Activated CD8-positive, alpha-beta memory T cell treated with anti-CD3 and anti-CD28 coated beads, Interleukin-2, amount 50 U/mL, for 1 hour (primary cell): ENCODE measurements at regions not wholly inside any gene's neighbourhood (a gene's known extent, or its start where the extent isn't known, plus 50 kb on each side); places are given as distances from the start of the nearest gene placed in this dataset.

ENCODE experiments used
- DNase-seq: peaks from one replicate; pipeline ENCODE4 v3.0.0-alpha.2; 2020; ENCODE audit errors: extremely low read depth

DNA sequence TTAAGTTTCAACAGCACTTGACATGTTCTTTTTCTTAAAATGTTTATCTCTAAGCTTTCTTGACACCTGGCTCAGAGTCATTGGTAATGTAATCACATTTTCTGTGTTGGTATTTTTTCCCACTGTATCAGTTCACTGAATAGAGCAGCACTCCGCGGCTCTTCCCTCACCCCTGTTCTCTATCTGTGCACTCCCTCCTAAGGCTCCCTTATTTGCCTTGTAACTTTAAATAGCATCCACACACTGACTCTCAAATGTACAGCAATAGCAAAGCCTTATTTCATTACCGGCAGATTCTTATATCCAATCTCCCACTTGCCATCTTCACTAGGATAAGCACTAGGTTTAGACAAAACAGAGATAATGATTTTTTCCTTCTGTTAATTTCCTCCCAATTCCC is 935.5 kb upstream of the SLC10A2 start:
- DNase-seq = no peak

DNA sequence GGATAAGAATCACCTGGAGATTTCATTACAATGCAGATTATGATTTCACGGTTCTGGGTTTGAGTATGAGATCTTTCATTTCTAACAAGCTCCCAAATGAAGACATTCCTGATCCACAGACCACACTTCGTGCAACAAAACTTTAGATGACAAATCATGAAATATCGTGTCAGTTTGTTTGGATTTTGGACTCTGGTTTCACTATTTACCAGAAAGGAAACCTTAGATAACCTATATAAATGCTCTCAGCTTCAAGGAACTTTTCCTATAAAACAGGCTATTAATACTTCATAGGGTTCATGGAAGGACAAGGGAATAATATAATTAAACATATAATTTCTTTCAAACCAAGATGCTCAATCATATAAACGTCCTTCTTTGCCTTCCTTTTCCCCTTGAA is 930.5 kb upstream of the SLC10A2 start:
- no peak for DNase-seq

DNA sequence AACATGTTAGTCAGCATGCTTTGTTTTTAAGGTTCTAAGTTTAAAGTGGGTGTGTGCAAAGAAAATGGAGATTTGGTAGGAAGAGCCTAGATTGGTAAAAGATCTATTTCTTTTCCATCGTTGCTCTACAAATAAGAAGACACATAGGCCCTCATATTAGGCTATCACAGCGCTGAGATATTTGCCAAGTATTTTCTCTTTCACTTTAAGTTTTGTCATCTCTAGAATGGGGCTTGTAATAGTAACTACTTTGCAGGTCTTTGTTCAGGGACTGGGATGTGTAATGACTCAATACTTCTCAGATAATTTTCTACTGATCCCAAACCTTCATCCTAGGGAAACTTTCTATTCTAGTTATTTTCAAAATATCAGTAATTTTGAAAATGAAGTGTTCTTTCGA is 917.7 kb upstream of the SLC10A2 start:
- no peak for DNase-seq

DNA sequence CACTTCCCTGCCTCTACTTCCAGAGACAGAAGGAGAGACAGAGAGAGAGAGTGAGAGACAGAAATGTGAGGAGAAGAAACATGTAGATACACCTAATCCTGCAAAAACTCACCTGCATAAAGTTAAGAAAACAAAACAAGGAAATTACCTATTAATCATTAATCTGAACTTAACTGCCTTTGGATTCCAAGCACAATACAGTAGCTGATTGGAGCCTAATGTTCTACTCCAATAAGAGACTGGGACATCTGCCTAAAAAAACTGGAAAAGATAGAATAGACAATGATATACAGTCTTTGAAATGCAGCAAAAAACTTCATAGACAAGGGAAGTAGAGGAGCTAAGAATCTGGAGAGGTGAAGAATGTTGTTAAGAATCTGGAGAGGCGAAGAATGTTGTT is 910.2 kb upstream of the SLC10A2 start:
- DNase-seq = no peak

DNA sequence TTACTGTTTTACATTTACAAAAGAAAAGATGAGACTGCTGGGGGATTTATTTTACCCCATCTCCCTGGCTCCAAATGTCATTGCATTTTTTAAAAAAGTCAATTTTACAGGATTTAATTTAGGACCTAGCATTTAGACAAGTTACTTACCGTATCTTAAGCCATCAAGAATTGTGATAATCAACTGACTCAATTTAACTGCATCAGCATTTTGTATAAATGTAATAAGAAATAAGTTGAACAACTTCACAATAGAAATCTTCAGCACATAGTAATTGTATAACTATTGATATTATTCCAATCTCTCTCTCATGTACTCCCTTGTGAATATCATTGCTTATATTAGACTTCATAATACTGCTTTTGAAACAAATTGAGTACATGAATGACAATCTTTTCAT is 907.5 kb upstream of the SLC10A2 start:
- no peak for DNase-seq

DNA sequence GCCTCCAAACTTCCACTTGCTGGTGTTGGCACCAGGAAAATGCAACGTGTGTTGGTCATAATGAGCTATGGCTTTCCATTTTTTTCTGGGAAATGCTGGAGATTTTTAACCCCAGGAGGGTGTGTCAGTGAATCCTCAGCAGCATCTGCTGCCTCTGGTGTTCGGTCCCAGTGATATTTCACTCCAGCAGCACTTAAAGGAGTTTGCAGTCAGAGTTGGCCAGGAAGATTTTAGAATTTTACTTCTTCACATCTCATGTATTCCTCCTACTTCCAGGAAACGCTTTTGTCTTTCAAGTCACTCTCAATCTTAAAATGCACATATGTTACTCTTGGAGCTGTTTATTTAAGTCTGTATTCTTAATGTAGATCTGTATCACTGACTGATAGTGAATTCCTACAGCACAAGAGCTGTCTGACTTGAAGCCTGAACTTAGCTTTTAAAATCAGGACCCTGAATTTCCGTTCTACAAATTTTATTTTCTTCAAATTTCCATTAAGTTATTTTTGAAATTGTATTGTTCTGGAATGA is 903.4 kb upstream of the SLC10A2 start:
- no peak for DNase-seq

DNA sequence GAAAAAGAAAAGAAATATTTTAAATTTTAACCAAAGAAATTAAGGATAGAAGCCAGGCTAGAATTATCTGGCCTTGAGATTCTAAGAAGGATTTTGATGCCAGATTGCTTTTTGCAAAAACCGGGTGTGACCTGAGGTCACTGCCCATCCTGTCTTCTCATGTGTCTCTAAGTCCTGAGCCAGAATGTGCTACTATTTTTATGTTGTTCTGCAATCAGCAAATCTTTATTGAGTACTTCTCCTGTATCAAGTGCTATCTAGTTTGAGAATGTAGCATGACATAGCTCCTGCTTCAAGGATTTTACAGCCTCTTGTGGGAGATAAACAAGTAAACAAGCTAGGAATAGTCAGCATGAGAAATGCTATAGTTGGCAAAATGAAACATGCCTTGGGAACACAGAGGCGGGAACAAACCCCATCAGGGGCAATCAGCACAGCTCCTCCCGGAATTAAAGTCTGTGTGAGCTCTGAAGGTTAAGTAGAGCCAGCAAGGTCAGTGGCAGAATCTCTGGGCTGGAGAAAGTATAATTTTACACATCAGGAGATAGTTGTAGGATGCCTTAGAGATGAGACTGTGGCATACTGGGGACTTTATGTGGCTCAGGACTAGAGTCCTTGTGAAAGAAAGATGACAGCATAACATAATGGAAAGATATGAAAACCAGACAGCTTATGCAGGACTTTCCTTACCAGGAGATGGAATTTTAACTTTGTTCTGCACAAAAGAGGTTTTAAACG is 899.5 kb upstream of the SLC10A2 start:
- no peak for DNase-seq

DNA sequence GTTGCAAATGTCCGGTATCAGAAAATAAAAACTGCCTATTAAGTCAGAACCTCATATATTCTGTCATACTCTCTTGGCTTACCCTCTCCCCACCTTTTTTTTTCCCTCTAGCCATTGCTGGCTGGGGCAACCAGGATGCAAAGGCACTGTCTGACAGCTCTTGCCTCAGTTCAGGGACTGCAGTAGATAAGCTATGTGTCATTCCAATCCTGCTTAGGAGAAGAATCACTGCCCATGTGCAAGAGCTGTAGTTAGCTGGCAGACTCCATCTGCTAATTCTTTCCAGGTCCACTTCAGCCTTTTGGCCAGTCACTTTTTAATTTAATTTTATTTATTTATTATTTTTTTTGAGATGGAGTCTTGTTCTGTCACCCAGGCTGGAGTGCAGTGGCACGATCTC is 895.6 kb upstream of the SLC10A2 start:
- DNase-seq = no peak

DNA sequence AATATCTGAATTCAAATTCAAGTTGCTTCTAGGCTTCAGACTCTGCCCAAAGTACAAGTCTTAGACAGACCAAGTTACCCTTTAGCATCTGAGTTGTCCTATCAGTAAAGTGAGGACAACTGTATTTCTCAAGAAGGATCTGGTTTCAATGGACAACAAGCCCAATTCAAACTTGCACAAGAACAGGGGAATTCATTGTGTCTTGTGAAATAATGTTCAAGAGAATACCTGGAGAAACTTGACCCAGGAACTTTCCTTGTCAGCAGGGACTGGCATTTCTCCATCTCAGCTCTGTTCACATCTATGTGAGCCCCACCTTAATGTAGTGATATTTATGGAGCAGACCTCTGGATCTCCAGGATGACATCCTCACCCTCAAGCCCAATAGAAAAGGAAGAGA is 894.9 kb upstream of the SLC10A2 start:
- DNase-seq = no peak

DNA sequence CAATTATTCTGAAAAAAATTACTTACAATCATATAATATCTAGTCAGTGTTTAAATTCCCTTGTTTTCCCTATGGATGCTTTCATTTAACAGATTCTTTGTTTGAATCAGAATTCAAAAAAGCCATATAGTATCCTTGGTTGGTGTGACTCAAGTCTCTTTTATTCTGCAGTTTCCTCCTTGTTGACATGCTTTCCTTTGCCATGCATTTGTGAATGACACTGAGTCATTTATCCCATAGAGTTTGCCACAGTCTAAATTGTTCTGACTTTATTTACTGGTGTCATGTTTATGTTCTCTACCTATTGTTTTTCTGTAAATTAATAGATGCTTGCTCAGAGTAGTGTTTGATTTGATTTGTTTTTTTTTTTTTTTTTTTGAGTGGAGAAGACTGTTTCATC is 893.8 kb upstream of the SLC10A2 start:
- no peak for DNase-seq

DNA sequence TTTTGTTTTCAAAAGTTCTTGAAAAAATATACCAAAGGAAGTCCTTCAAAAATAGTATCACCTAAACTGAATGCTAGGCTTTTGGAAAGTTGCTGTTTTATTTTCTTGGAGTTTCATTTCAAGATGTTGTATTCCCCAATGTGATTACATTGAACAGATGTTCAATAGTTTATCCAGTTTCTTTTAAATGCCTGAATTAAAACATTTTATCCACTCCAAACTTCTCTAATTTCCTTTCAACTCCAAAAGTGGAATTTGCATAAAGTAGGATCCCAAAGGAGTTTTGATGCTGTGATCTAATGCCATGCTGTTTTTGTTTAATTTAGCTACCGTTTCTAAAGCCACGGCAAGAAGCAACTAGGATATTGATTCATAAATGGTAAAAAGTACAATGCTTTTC is 892.5 kb upstream of the SLC10A2 start:
- no peak for DNase-seq

DNA sequence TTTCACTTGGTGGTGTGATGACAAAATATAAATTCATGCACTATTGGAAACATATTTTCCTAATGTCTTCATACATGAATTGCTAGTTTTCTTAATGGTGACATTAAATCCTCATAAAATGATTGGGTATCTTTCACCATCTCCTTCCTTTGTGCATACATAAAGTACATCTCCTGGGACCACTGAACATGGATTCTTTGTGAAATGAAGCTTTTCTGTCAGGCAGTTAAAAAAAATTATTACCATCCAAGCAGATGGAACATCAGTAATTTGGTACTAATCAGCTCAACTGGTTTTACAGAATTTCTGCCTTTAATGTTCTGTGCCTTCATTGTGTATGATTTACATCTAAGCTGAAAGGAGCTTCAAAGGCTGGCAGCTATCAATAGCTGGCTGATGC is 891.7 kb upstream of the SLC10A2 start:
- no peak for DNase-seq

DNA sequence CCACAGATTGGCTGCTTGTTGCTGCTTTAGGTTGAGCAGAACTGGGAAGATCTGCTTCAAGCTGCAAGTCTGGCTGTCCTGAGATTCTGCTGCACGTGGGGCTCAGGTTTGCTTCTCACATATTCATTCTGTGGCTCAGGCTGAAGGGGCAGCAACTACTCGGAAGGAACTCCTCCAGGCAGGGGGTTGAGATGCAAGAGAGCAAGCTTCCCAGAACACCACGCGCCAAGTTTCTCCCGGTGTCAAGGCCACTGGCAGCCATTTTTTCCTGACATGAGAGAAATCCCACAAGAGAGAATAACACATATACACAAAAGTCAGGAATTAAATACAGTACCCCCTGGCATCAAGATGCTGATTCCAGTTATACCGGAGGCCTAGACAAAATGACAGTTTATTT is 887.6 kb upstream of the SLC10A2 start:
- DNase-seq = no peak

DNA sequence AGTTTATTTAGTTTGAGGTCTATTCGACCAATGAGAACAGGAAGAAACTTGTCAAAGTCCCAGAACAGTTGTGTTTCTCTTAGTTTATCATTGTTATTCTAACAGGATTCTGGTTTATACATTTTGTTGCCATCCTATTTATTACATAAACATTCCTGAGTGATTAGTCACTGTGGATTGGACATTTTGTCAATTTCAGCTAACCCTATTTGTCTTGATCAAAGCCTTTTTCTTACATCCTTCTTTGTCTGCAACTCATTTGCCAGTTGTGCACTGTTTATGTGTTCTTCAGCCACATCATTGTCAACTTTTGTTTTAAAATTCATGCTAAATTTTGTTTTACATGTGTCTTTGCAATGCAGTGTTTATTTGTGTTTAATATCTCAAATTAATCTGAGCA is 886.0 kb upstream of the SLC10A2 start:
- no peak for DNase-seq

DNA sequence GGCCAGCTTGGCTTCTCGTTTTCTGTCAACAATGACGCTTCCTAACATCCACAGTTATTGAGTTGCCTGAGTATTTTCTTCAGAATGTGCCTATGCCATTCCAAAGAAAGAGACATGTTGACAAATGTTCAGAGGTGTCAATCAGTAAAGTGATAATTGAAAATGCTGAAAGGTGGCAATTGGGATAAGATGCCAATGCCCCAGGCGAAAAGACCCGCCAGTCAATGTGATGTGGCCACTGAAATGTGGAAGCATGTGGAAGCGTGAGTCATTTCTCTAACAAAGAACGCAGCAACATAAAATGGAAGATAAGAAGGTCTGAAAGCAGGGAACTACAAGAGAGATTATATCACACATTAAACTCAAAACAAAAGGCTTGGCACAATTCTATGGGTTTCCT is 882.2 kb upstream of the SLC10A2 start:
- DNase-seq = no peak

DNA sequence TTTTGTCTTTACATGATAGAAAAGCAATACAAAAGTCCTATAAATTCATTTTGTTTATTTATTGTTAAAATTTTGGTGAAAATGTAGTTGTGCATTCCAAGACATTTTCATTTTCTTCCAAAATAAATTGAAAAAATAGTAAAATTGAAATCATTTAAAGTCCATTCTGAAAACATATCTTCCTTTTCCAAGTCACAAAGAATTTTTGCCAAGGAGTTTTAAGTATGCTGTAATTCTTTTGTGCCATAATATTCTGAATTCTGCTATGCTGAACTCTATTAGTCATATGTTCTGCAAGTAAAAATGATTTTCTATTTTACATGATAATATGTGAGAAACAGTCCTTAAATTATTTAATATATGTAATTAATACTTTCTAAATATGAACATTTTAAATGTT is 879.6 kb upstream of the SLC10A2 start:
- no peak for DNase-seq

DNA sequence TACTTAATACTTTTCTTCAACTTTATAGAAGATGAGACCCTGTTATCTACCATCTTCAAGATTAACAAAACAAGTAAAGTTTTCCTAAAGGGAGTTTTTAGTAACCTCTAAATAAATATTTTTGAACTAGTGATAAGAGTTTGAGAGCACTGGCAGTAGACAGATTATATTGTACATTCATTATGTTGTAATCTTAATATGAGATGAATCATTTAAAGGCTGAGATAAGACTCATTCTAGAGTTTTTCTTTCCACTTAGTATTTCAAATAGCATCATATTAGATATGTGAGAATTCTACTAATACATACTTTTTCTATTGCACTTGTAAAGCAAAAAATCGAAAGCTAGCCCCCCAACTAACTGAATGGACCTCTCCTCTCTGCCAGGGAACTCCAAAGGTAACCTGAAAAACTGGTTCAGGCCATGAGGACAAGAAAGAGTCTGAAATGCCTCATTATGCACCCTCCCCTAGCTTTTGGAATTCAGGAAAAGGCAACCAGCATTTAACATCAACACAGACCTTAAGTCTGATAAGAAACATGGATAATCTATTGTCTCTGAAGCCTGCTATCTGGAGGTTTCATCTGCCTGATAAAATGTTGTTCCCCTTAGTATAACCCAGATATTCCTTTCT is 875.4 kb upstream of the SLC10A2 start:
- DNase-seq = no peak

DNA sequence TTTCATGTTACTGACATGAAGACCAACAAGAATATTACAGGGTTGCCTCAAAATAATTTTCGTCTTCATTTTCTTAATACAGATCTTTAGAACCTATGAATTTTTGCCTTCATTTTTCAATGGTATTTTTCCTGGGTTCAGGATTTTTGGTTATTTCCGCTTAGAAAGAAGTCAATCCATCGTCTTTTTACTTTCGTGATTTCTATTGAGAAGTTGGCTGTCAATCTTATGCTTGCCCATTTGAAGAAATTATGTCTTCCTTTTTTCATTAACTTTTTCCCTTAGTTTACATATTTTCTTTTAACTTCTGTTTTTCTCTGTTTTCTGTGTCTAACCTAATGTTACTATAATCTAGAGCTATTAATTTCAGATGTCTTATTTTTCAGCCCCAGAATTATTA is 868.9 kb upstream of the SLC10A2 start:
- no peak for DNase-seq

DNA sequence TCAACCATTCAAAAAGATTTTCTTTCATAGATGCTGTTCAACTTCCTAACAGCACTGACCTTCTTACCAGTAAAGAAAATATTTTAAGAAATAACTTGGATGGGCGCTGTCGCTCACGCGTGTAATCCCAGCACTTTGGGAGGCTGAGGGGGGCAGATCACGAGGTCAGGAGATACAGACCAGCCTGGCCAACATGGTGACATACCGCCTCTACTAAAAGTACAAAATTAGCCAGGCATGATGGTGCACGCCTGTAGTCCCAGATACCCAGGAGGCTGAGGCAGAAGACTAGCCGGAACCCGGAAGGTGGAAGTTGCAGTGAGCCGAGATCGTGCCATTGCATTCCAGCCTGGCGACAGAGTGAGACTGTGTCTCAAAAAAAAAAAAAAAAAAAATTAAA is 865.7 kb upstream of the SLC10A2 start:
- DNase-seq = no peak

DNA sequence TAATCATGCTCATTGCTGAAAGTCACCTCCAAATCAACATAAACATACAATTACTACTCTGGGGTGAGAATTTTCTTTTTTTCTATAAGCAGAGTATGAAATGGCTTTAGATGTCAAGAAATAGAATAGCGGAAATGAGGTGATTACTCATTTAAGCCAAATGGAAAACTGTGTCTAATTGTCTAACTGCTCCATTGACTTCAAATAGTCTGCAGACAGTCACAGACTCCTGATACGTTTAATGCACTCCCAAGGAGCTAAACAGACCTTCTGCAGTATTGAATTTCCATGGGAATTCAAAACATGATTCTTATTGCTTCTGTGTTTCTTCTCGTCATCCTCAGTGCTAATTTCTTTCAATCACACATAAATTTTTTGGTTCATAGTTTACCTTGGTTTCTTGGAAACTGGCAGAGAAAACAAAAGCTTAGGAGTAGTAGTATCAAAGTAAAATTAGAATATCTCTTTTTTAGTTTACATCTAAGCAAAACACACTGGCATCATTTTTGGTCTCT is 865.2 kb upstream of the SLC10A2 start:
- DNase-seq = no peak

DNA sequence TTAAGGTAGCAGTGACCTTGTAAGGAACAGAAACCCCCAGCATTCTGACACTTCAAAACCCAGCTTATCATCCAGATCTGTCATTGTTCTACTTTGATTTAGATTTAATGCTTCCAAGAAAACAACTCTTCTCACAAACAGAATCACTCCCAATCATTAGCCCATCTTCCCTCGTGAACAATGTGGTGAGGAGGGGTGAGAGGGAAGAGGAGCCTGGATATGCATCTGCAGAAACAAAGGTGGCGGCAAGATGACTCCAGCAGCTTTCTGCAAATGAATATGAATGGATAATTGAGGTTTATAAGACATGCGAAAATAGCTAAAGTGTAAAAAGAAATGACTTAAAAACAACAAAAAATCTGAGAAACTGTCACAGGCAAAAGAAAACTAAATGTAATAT is 859.9 kb upstream of the SLC10A2 start:
- no peak for DNase-seq

DNA sequence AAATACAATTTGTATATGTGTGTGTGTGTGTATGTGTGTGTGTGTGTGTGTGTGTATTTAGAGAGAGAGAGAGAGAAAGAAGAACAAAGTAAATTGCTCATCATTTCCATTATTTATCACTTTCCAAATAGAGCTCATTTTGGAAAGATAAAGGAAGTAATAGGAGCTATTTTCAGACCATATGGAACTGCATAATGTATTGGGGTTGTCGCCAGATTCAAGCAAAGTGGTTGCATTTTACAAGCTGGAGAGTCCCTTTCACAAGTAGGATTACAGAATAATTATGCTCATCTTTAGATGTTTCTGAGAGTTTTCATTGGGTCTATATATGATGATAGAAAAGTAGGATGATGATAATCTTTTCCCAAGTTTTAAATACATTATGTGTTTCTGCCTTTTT is 842.7 kb upstream of the SLC10A2 start:
- no peak for DNase-seq

DNA sequence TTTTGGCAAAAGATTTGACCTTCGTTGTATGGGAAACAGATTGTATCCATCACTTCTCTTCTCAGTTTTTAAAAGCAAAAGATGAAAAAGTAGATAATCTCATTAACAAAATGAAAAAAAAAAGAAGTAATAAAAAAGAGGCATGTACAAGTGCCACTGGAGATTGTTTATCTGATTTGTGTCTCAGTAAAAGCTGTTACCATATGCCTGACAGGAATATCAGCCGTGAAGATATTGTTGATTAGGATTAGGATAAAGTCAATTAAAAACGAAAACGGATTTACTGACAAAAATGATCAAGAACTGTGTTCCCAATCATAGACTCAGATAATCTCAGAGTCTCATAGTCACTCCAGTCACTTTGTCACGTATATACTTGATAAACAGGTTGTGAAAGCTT is 842.1 kb upstream of the SLC10A2 start:
- no peak for DNase-seq

DNA sequence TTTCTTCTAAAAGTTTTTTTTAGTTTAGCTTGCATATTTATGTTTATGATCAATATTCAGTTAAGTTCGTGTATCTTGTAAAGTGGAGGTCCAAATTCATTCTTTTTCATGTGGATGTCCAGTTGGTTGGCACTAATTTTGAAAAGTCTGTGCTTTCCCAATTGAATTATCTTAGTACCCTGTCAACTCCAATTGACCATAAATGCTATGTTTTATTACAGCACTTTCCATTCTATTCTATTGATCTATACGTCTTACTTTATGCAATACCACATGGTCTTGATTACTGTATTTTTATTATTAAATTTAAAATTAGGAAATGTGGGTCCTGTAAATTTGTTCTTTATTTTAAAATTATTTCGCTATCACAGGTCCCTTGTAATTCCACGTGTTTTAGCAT is 837.6 kb upstream of the SLC10A2 start:
- DNase-seq = no peak
